ENCODE measurements at regions not wholly inside any gene's neighbourhood (a gene's known extent, or its start where the extent isn't known, plus 50 kb on each side); places are given as distances from the start of the nearest gene placed in this dataset.

GRCh38 chr19:27962264-27962663 is 1250.7 kb downstream of the UQCRFS1 start:
- TF ChIP-seq, protein P1, sequence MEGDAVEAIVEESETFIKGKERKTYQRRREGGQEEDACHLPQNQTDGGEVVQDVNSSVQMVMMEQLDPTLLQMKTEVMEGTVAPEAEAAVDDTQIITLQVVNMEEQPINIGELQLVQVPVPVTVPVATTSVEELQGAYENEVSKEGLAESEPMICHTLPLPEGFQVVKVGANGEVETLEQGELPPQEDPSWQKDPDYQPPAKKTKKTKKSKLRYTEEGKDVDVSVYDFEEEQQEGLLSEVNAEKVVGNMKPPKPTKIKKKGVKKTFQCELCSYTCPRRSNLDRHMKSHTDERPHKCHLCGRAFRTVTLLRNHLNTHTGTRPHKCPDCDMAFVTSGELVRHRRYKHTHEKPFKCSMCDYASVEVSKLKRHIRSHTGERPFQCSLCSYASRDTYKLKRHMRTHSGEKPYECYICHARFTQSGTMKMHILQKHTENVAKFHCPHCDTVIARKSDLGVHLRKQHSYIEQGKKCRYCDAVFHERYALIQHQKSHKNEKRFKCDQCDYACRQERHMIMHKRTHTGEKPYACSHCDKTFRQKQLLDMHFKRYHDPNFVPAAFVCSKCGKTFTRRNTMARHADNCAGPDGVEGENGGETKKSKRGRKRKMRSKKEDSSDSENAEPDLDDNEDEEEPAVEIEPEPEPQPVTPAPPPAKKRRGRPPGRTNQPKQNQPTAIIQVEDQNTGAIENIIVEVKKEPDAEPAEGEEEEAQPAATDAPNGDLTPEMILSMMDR (IDR thresholded peaks at IDR 0.05): no peak
- no peak for TF ChIP-seq POLR2A (IDR thresholded peaks at IDR 0.05)
